ENCODE measurements at regions not wholly inside any gene's neighbourhood (a gene's known extent, or its start where the extent isn't known, plus 50 kb on each side); places are given as distances from the start of the nearest gene placed in this dataset.
"Not testable (repeated sequence)": the region's sequence is repeated elsewhere in the genome, so short reads cannot be mapped to it uniquely, and the experiment has no call there.

- no peak for DNase-seq (ENCODE audit: low spot score)
Observed at GRCh38 chrX:9383655-9384054, 81.2 kb upstream of the TBL1X start.

GRCh38 chrX:9388450-9388849 lies 76.4 kb upstream of the TBL1X start:
- no peak for DNase-seq (ENCODE audit: low spot score)

- no peak for DNase-seq (ENCODE audit: low spot score)
Observed at GRCh38 chrX:9390121-9390520, 74.7 kb upstream of the TBL1X start.

DNA sequence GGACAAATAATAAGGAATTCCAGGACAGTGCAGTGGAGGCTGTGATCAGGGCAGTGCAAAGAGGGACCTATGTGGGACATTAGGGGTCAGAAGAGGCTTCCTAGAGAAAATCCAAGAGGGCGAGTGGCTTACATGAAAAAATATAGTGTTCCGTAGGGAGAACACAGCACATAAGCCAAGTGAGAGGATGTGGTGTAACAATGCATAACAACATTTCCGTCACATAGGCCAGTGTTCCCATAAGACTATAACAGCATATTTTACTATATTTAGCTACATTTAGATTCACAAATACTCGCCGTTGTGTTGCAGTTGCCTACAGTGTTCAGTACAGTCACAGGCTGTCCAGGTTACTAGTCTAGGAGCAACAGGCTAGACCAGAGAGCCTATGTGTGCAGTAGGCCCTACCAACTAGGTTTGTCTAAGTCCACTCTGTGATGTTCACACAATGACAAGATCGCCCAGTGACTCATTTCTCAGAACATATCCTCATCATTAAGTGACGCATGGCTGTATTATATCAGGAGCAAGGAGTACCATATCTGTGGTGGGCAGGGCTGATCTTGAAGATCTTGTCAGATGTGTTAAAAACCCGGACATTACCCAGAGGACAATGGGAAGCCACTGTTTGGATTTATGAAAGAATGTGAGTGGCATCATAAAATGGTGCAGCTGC lies 74.0 kb upstream of the TBL1X start:
- DNase-seq (ENCODE audit: low spot score): no peak

GRCh38 chrX:9392445-9392844 lies 72.4 kb upstream of the TBL1X start:
- DNase-seq (ENCODE audit: low spot score): no peak

DNA sequence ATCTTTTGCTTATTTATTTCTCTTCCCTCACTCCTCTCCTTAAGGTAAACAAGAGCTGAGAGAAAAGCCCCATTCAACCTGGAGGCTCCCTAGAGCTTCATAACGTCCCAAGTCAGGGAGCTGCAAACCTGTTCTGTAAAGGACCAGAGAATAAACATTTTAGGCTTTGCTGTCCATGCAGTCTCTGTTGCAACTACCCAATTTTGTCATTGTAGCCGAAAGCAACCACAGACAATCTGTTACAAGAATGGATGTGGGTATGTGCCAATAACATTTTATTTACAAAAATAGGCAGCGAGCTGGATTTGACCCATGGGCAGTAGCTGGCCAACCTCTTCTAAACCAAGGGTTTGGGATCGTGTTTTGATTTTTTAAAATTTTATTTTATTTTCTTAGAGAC lies 71.3 kb upstream of the TBL1X start:
- DNase-seq (ENCODE audit: low spot score): no peak

DNA sequence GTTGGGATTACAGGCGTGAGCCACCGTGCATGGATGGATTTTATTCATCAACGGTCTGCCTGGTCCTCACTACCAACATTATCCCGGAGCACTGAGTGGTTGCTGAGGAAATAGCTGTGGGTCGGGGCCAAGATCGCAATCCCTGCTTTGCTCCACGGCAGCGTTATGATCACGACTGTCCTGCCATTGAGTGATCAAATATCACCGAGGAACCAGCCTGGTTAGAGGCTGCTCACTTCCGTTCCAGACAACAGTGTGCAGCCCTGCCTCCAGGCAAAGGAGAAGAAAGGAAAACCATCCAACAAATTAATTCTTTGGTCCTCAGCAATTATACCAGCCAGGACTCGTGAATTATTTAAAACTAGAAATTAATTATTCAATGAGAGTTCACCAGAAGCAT lies 70.6 kb upstream of the TBL1X start:
- no peak for DNase-seq (ENCODE audit: low spot score)

DNA sequence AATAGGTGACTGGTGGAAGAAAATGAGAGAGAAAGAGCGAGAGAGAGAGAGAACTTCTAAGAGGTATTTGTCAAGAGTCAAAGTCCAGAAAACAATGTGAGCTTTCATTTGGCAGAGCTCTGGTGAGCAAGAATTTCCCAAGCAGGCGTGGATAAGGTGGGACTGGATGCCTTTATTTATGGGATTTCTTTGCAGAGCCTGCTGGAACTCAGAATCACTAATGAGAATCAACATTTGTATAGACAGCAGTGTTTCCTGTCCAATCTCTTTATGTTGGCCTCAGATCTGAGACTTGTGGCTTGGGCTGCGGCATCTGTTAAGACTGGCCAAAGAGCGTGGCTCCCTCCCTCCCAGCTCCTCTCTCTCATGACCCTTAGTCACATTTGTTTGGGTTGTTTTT lies 67.9 kb upstream of the TBL1X start:
- no peak for DNase-seq (ENCODE audit: low spot score)

GRCh38 chrX:9401051-9401450 lies 63.8 kb upstream of the TBL1X start:
- DNase-seq (ENCODE audit: low spot score): no peak

GRCh38 chrX:9403374-9403773 lies 61.5 kb upstream of the TBL1X start:
- no peak for DNase-seq (ENCODE audit: low spot score)

DNA sequence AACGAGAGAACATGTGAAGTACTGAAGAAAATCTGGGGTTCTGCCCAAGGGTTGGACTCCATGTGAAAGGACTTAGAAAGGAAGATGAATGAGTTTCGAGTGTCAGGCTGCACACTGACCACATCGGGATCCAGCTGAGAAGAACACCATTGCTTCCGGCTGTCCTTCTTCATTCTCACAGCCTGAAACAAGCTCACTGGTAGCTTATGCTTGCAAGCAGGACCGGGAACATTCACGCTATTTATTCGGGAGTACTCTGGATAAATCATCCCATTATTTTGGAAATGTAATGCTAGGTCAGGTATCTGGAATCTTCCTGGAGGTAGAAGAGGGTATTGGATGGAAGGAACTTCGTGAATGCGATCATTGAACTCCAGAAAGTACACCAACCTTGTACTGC lies 59.2 kb upstream of the TBL1X start:
- not testable (repeated sequence) for DNase-seq (ENCODE audit: low spot score)

- DNase-seq (ENCODE audit: low spot score): not testable (repeated sequence)
Observed at GRCh38 chrX:9410889-9411288, 54.0 kb upstream of the TBL1X start.

GRCh38 chrX:9411682-9412081 lies 53.2 kb upstream of the TBL1X start:
- DNase-seq (ENCODE audit: low spot score): not testable (repeated sequence)

DNA sequence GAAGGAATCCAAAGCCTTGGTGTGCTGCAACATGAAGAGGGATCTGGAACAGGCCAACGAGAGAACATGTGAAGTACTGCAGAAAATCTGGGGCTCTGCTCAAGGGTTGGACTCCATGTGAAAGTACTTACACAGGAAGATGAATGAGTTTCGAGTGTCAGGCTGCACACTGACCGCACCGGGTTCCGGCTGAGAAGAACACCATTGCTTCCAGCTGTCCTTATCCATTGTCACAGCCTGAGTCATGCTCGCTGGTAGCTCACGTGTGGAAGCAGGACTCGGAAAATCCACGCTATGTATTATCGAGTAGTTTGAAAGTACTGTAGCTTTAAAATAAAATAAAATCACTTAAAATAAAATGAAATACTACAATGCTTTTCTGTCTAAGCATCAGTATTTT lies 50.4 kb upstream of the TBL1X start:
- no peak for DNase-seq (ENCODE audit: low spot score)

Data from CD4-positive, alpha-beta T cell treated with Interleukin-15 for 4 hours (primary cell).